Parathyroid adenoma (tissue), 2 donors: ENCODE measurements at regions not wholly inside any gene's neighbourhood (a gene's known extent, or its start where the extent isn't known, plus 50 kb on each side); places are given as distances from the start of the nearest gene placed in this dataset.
"Not testable (repeated sequence)": the region's sequence is repeated elsewhere in the genome, so short reads cannot be mapped to it uniquely, and the experiment has no call there.

Experiments used
- H2AFZ ChIP-seq: fragments of 300-600 bp; sonication (generic); one replicate; pipeline ENCODE4 v1.7.0; 2017; ENCODE audit warnings: antibody characterized with exemption, mild to moderate bottlenecking
- H3K27ac ChIP-seq: fragments of 300-600 bp; sonication (generic); one replicate; pipeline ENCODE4 v1.7.0; 2017
- H3K27me3 ChIP-seq: fragments of 300-600 bp; sonication (generic); one replicate; pipeline ENCODE4 v1.7.0; 2017; ENCODE audit warnings: low read length; ENCODE audit not compliant: control insufficient read depth, insufficient read depth
- H3K36me3 ChIP-seq: fragments of 300-600 bp; sonication (generic); one replicate; pipeline ENCODE4 v1.7.0; 2017; ENCODE audit warnings: low read length; ENCODE audit not compliant: control insufficient read depth, insufficient read depth
- H3K4me1 ChIP-seq: fragments of 300-600 bp; sonication (generic); one replicate; pipeline ENCODE4 v1.7.0; 2017; ENCODE audit warnings: control low read depth
- H3K4me2 ChIP-seq: fragments of 300-600 bp; sonication (generic); one replicate; pipeline ENCODE4 v1.7.0; 2017; ENCODE audit warnings: low read length
- H3K4me3 ChIP-seq: fragments of 300-600 bp; sonication (generic); one replicate; pipeline ENCODE4 v1.7.0; 2017; ENCODE audit warnings: low read depth, low read length
- H3K79me2 ChIP-seq: fragments of 300-600 bp; sonication (generic); one replicate; pipeline ENCODE4 v1.7.0; 2017; ENCODE audit warnings: control low read depth
- H3K9ac ChIP-seq: fragments of 300-600 bp; sonication (generic); one replicate; pipeline ENCODE4 v1.7.0; 2017; ENCODE audit warnings: mild to moderate bottlenecking
- H3K9me3 ChIP-seq: fragments of 300-600 bp; sonication (generic); one replicate; pipeline ENCODE4 v1.7.0; 2017; ENCODE audit warnings: low read length; ENCODE audit not compliant: control insufficient read depth
- CTCF ChIP-seq: fragments of 300-600 bp; sonication (generic); IDR thresholded peaks from one replicate; pipeline ENCODE4 v1.7.0; 2017; ENCODE audit warnings: antibody characterized with exemption, mild to moderate bottlenecking
- donor health status: primary hyperparathyroidism.

- no peak overlapping the region for H2AFZ ChIP-seq
- no peaks in the 10 kb centered on the region for H3K4me1 ChIP-seq
- no peak for TF ChIP-seq CTCF
- no peak overlapping the region for H3K27ac ChIP-seq
- H3K79me2 ChIP-seq, result no peaks in the 10 kb centered on the region
- no peaks in the 10 kb centered on the region for H3K36me3 ChIP-seq
- H3K9ac ChIP-seq, result no peak overlapping the region
- H3K9me3 ChIP-seq, result no peaks in the 10 kb centered on the region
- H3K4me3 ChIP-seq, result no peak overlapping the region
- H3K4me2 ChIP-seq, result no peak overlapping the region
- no peaks in the 10 kb centered on the region for H3K27me3 ChIP-seq
These were observed 103.9 kb downstream of the GATA3 start for GRCh38 chr10:8158193-8159071.

- H3K4me1 ChIP-seq, result no peaks in the 10 kb centered on the region
- H3K79me2 ChIP-seq, result no peaks in the 10 kb centered on the region
- TF ChIP-seq CTCF, result no peak
- no peaks in the 10 kb centered on the region for H3K36me3 ChIP-seq
- peak overlapping the region; percentile 7 for H3K4me2 ChIP-seq
- H3K9ac ChIP-seq, result no peak overlapping the region
- no peaks in the 10 kb centered on the region for H3K27me3 ChIP-seq
- no peak overlapping the region for H3K27ac ChIP-seq
- H3K9me3 ChIP-seq, result no peaks in the 10 kb centered on the region
- H3K4me3 ChIP-seq, result no peak overlapping the region
- H2AFZ ChIP-seq, result no peak overlapping the region
These were observed 105.1 kb downstream of the GATA3 start for GRCh38 chr10:8159341-8160165.

GRCh38 chr10:8163824-8164223 is 109.3 kb downstream of the GATA3 start:
- Histone ChIP-seq H3K27ac (no peak overlapping the region), H3K4me2 (no peak overlapping the region), H3K4me3 (no peak overlapping the region), H3K79me2 (no peaks in the 10 kb centered on the region), H3K36me3 (no peaks in the 10 kb centered on the region), H3K9me3 (no peaks in the 10 kb centered on the region), H3K9ac (no peak overlapping the region), H3K27me3 (no peaks in the 10 kb centered on the region), H3K4me1 (no peaks in the 10 kb centered on the region), H2AFZ (no peak overlapping the region)
- TF ChIP-seq CTCF, result no peak

- not testable (repeated sequence) for H3K9me3 ChIP-seq, H3K27ac ChIP-seq, H3K4me3 ChIP-seq, H3K27me3 ChIP-seq, H2AFZ ChIP-seq, H3K4me1 ChIP-seq, H3K9ac ChIP-seq, H3K4me2 ChIP-seq, H3K36me3 ChIP-seq, H3K79me2 ChIP-seq
These were observed 110.2 kb downstream of the GATA3 start for GRCh38 chr10:8164640-8165039.

GRCh38 chr10:8168836-8169235 is 114.3 kb downstream of the GATA3 start:
- Histone ChIP-seq H3K36me3 (no peaks in the 10 kb centered on the region), H3K27me3 (no peaks in the 10 kb centered on the region), H3K9ac (no peak overlapping the region), H3K4me1 (no peaks in the 10 kb centered on the region), H3K79me2 (no peaks in the 10 kb centered on the region), H2AFZ (no peak overlapping the region), H3K4me2 (no peak overlapping the region), H3K27ac (no peak overlapping the region), H3K9me3 (no peaks in the 10 kb centered on the region), H3K4me3 (no peak overlapping the region)
- no peak for TF ChIP-seq CTCF
